GM18861 (cell line): ENCODE measurements at regions not wholly inside any gene's neighbourhood (a gene's known extent, or its start where the extent isn't known, plus 50 kb on each side); places are given as distances from the start of the nearest gene placed in this dataset.

Experiments
- ATAC-seq: cut with Tn5 transposase; IDR thresholded peaks from one replicate; pipeline ENCODE4 v1.9.1; 2021; ENCODE audit not compliant: unreplicated experiment

GRCh38 chr4:45368832-45369231 is 642.5 kb upstream of the GNPDA2 start:
- ATAC-seq, result no peak

GRCh38 chr4:45363931-45364330 is 637.6 kb upstream of the GNPDA2 start:
- ATAC-seq, result no peak

- ATAC-seq, result no peak
These were observed 632.5 kb upstream of the GNPDA2 start for GRCh38 chr4:45358573-45359506.

- no peak for ATAC-seq
These were observed 626.8 kb upstream of the GNPDA2 start for GRCh38 chr4:45353161-45353560.

- no peak for ATAC-seq
These were observed 624.1 kb upstream of the GNPDA2 start for GRCh38 chr4:45350438-45350837.

GRCh38 chr4:45349859-45350258 is 623.5 kb upstream of the GNPDA2 start:
- no peak for ATAC-seq

GRCh38 chr4:45346816-45347435 is 620.6 kb upstream of the GNPDA2 start:
- ATAC-seq, result no peak

GRCh38 chr4:45345558-45345957 is 619.2 kb upstream of the GNPDA2 start:
- no peak for ATAC-seq

- ATAC-seq, result no peak
These were observed 605.4 kb upstream of the GNPDA2 start for GRCh38 chr4:45331802-45332201.

- ATAC-seq, result no peak
These were observed 601.2 kb upstream of the GNPDA2 start for GRCh38 chr4:45327544-45327943.

- ATAC-seq, result no peak
These were observed 598.4 kb upstream of the GNPDA2 start for GRCh38 chr4:45324455-45325417.

GRCh38 chr4:45323453-45324058 is 597.2 kb upstream of the GNPDA2 start:
- ATAC-seq, result no peak

- ATAC-seq, result no peak
These were observed 591.4 kb upstream of the GNPDA2 start for GRCh38 chr4:45317739-45318138.

GRCh38 chr4:45317276-45317675 is 590.9 kb upstream of the GNPDA2 start:
- no peak for ATAC-seq

GRCh38 chr4:45316257-45316656 is 589.9 kb upstream of the GNPDA2 start:
- ATAC-seq, result no peak

- no peak for ATAC-seq
These were observed 576.5 kb upstream of the GNPDA2 start for GRCh38 chr4:45302828-45303227.

- ATAC-seq, result no peak
These were observed 568.1 kb upstream of the GNPDA2 start for GRCh38 chr4:45294464-45294863.

- no peak for ATAC-seq
These were observed 567.0 kb upstream of the GNPDA2 start for GRCh38 chr4:45293335-45293734.

GRCh38 chr4:45292844-45293243 is 566.5 kb upstream of the GNPDA2 start:
- ATAC-seq, result no peak

GRCh38 chr4:45284400-45285085 is 558.2 kb upstream of the GNPDA2 start:
- no peak for ATAC-seq
